GM12872 (cell line): ENCODE measurements at regions not wholly inside any gene's neighbourhood (a gene's known extent, or its start where the extent isn't known, plus 50 kb on each side); places are given as distances from the start of the nearest gene placed in this dataset.

ENCODE experiments used
- TF ChIP-seq, protein P1 (sequence below): IDR thresholded peaks from 3 replicates; pipeline ENCODE4 v1.5.1; 2011; ENCODE audit warnings: low read depth, mild to moderate bottlenecking, low read length, moderate library complexity; ENCODE audit not compliant: insufficient read depth

DNA sequence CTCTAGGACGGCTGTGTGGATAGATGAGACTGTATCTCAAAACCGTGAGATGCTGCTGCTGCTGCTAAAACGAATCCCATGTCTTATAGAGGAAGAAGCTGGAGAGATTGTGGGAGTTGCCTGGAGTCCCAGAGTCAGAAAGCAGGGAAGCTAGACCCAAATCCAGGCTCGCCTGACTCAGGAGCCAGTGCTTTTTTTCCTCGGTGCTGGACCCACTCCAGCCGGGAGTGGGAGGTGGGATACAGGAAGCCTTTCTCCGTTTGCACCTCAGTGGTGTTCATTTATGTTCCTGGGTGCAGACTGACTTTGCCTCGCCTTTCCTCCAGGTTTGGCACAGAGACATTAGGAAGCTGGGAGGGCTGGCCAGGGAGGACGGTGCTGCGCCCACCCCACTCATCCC, 150.9 kb upstream of the LINGO1 start:
- TF ChIP-seq, protein P1, sequence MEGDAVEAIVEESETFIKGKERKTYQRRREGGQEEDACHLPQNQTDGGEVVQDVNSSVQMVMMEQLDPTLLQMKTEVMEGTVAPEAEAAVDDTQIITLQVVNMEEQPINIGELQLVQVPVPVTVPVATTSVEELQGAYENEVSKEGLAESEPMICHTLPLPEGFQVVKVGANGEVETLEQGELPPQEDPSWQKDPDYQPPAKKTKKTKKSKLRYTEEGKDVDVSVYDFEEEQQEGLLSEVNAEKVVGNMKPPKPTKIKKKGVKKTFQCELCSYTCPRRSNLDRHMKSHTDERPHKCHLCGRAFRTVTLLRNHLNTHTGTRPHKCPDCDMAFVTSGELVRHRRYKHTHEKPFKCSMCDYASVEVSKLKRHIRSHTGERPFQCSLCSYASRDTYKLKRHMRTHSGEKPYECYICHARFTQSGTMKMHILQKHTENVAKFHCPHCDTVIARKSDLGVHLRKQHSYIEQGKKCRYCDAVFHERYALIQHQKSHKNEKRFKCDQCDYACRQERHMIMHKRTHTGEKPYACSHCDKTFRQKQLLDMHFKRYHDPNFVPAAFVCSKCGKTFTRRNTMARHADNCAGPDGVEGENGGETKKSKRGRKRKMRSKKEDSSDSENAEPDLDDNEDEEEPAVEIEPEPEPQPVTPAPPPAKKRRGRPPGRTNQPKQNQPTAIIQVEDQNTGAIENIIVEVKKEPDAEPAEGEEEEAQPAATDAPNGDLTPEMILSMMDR = no peak

DNA sequence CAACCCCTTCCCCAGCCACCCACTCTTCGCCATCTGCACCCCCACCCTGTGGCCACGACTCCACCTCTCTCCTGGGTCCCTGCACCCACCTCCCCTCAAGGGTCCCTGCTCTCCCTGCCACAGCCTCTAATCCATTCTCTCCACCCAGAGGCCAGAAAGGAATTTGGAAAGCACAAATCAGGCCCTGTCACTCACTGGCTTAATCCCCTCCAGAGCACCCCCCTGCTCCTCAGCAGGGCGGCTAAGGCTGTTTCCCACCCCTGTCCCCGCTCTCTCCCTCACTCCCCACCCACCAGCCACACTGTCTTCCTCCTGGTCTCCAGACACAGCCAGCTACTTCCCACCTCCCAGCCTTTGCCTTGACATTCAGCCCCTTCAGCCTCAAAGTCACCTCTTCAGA, 150.0 kb upstream of the LINGO1 start:
- TF ChIP-seq, protein P1 = no peak

DNA sequence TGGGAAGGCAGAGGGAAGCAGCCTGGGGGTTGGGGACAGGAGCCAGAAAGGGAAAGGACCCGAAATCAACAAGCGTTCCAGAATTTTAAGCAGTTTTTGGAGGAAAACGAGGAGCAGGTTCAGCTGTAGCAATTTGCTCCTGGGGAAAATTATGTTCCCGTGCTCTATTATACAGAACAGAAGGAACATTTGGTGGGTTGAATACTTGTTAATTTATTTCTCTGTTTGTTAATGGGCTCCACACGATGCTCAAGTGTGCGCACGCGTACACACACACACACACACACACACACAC, 149.2 kb upstream of the LINGO1 start:
- TF ChIP-seq, protein P1 = no peak

DNA sequence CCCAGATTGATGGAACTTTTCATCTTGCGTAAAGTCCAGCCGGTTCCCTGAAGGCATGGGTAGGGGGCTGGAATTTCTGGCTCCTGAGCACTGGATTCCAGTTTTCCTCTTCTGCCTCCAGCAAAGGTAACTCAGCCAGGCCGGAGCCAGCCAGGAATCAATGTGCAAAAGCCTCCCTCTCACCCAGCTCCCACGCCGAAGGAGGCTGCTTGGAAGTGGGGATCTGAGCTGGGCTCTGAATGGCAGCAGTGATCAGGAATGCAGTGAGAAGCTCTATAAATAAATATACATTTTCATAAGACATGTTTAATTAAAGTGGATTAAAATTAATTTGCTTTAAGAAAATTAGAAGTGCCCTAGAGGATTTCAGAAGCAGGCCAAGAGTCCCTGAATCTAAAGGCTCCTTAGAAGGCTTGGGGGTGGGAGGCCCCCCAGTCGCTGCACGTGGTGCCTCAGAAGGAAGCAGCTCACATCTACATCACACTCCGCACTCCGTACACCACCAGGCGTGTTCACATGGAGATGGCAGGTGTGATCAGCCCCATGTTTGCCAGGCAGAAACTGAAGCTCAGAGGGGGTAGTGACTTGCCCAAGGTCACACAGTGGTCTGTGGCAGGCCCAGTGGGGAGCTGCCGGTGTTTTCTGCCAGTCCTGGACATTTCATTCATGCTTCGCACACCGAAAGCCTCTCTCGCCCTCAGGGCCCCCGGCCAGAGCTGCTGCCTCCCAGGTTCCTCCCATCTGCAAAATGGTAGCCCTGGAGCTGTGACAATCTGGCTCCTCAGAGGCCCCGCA, 148.6 kb upstream of the LINGO1 start:
- TF ChIP-seq, protein P1 = no peak

DNA sequence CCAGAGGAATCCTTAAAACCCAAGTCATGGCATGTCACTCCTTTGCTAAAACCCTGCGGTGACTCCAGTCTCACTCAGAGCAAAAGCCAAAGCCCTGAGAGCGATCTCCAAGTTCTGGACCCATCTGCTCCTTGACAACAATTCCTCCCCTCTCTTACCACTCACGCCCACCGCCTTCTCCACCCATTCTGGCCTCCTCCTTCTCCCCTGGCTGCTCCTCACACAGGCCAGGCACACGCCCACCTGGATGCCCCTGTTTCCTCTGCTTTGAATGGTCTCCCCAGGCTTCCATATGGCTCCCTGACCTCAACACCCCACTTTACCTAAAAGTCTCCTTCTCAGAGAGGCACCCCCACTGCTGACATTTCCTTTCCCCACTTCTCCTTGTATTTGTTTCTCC, 146.1 kb upstream of the LINGO1 start:
- TF ChIP-seq, protein P1 = no peak

DNA sequence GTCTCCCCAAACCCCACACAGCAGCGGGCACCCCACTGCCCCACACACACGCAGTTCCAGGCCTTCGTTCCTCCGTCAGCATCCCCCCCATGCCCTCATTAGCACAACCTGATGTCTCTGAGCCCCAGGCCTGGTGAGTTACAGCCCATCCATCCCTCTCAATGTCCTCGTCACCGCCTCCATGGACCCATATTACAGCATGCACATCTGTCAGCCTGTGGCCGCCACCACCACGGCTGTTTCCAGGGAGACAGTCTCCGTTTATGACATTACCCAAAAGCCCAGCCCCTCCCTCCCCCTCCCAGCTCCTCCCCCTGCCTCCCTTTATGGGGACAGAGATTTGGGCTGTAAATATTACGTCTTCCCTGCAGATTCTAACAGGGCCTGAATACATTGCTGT, 143.1 kb upstream of the LINGO1 start:
- TF ChIP-seq, protein P1 = no peak

DNA sequence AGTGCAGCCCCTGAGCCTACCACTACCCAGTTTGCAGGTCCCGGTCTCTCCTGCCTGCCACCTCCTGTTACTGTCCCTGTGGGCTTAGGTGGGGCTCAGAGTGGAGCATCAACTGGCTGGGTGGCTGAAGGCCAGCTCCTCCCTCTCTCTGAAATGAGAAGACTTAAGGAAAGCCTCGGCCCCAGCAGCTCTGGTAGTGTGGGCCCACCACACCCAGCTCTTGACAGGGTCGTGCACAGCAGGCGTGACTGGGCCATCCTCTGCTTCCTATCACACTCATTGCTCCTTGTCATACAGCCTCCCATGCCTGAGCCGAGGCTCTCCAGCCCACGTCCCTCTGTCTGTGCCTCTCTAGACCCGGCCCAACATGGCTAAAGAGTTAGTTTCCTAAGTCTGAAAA, 142.7 kb upstream of the LINGO1 start:
- TF ChIP-seq, protein P1 = no peak
